HEK293 (cell line): ENCODE measurements at regions not wholly inside any gene's neighbourhood (a gene's known extent, or its start where the extent isn't known, plus 50 kb on each side); places are given as distances from the start of the nearest gene placed in this dataset.

Experiments used
- CTCF ChIA-PET: fragments of 350-600 bp; formaldehyde crosslinking; extraction: SDS; loops from one replicate; lab custom pipeline; 2021; ENCODE audit warnings: antibody characterized with exemption; lab: Yijun Ruan, JAX
- POLR2A ChIA-PET: fragments of 300-600 bp; formaldehyde crosslinking; extraction: SDS; loops from one replicate; lab custom pipeline; 2020; ENCODE audit warnings: antibody characterized with exemption, inconsistent platforms; lab: Yijun Ruan, JAX
- H3K27ac ChIP-seq: fragments of 200-500 bp; sonication (Bioruptor generic); 2 replicates; pipeline ENCODE4 v1.5.1; 2014; ENCODE audit warnings: low read depth, low read length, control low read depth, inconsistent platforms; ENCODE audit errors: extremely low read depth
- H3K36me3 ChIP-seq, 2 experiments: fragments of 200-500 bp in 1 of 2; sonication (Bioruptor generic) in 1 of 2; 1 replicate in 1 of 2; 2 replicates in 1 of 2; pipeline ENCODE4 v1.5.1; 2014 to 2017; ENCODE audit warnings: inconsistent platforms in 2 of 2, low read length in 2 of 2; ENCODE audit not compliant: control insufficient read depth in 2 of 2, insufficient read depth in 1 of 2
- H3K4me1 ChIP-seq: fragments of 200-500 bp; sonication (Bioruptor generic); 2 replicates; pipeline ENCODE4 v1.5.1; 2014; ENCODE audit warnings: mild to moderate bottlenecking, low read length, inconsistent platforms; ENCODE audit not compliant: control insufficient read depth, insufficient read depth
- H3K4me3 ChIP-seq: 2 replicates; pipeline ENCODE4 v1.5.1; 2011; ENCODE audit warnings: low read depth, mild to moderate bottlenecking, control low read depth, low read length, moderate library complexity
- H3K9me3 ChIP-seq: fragments of 200-500 bp; sonication (Bioruptor generic); 2 replicates; pipeline ENCODE4 v1.5.1; 2014; ENCODE audit warnings: low read depth, low read length, inconsistent platforms; ENCODE audit not compliant: control insufficient read depth, insufficient read depth
- FEZF1 ChIP-seq: fragments of 450-650 bp; formaldehyde crosslinking; IDR thresholded peaks from 2 replicates; pipeline ENCODE4 v1.5.1; 2016; ENCODE audit warnings: missing biosample characterization, missing genetic modification characterization
- HOXA7 ChIP-seq: sonication (generic); formaldehyde crosslinking; IDR thresholded peaks from 2 replicates; pipeline ENCODE4 v1.8.1; 2022; ENCODE audit warnings: missing genetic modification reagents, borderline replicate concordance
- KLF10 ChIP-seq: fragments of 450-650 bp; IDR thresholded peaks from 2 replicates; pipeline ENCODE4 v1.5.1; 2018; ENCODE audit warnings: missing biosample characterization, mild to moderate bottlenecking, missing genetic modification characterization
- SETDB1 ChIP-seq: IDR thresholded peaks from one replicate; pipeline ENCODE4 v1.6.1; 2017; ENCODE audit warnings: mild to moderate bottlenecking, low read length, moderate library complexity, mixed read lengths; ENCODE audit not compliant: insufficient read length
- TCF7L2 ChIP-seq: IDR thresholded peaks from 2 replicates; pipeline ENCODE4 v1.6.1; 2011; ENCODE audit warnings: low read depth, mild to moderate bottlenecking, inconsistent platforms, low read length, moderate library complexity, borderline replicate concordance
- ZBTB1 ChIP-seq: fragments of 450-650 bp; formaldehyde crosslinking; IDR thresholded peaks from 2 replicates; pipeline ENCODE4 v1.5.1; 2016; ENCODE audit warnings: missing biosample characterization, missing genetic modification characterization
- ZBTB8A ChIP-seq: fragments of 450-650 bp; formaldehyde crosslinking; IDR thresholded peaks from 2 replicates; pipeline ENCODE4 v1.5.1; 2016; ENCODE audit warnings: missing biosample characterization, missing genetic modification characterization
- ZIC2 ChIP-seq: fragments of 450-650 bp; formaldehyde crosslinking; IDR thresholded peaks from 2 replicates; pipeline ENCODE4 v1.5.1; 2016; ENCODE audit warnings: missing biosample characterization, missing genetic modification characterization
- ZNF10 ChIP-seq: fragments of 450-650 bp; formaldehyde crosslinking; IDR thresholded peaks from 2 replicates; pipeline ENCODE4 v1.5.1; 2017; ENCODE audit warnings: missing biosample characterization, missing genetic modification characterization
- ZNF133 ChIP-seq: fragments of 450-650 bp; formaldehyde crosslinking; IDR thresholded peaks from 2 replicates; pipeline ENCODE4 v1.5.1; 2016; ENCODE audit warnings: missing biosample characterization, missing genetic modification characterization
- ZNF140 ChIP-seq: fragments of 450-650 bp; formaldehyde crosslinking; IDR thresholded peaks from 2 replicates; pipeline ENCODE4 v1.5.1; 2016; ENCODE audit warnings: missing biosample characterization, missing genetic modification characterization
- ZNF311 ChIP-seq: fragments of 450-650 bp; formaldehyde crosslinking; IDR thresholded peaks from 2 replicates; pipeline ENCODE4 v1.5.1; 2017; ENCODE audit warnings: missing biosample characterization, missing genetic modification characterization, borderline replicate concordance
- ZNF335 ChIP-seq: fragments of 450-650 bp; formaldehyde crosslinking; conservative IDR thresholded peaks from 2 replicates; pipeline ENCODE4 v1.5.1; 2016; ENCODE audit warnings: missing biosample characterization, missing genetic modification characterization
- ZNF488 ChIP-seq: fragments of 450-650 bp; formaldehyde crosslinking; IDR thresholded peaks from 2 replicates; pipeline ENCODE4 v1.5.1; 2016; ENCODE audit warnings: missing biosample characterization, missing genetic modification characterization
- ZNF777 ChIP-seq: fragments of 450-650 bp; formaldehyde crosslinking; IDR thresholded peaks from 2 replicates; pipeline ENCODE4 v1.5.1; 2017; ENCODE audit warnings: missing biosample characterization, missing genetic modification characterization, borderline replicate concordance
- TF ChIP-seq, protein P1 (sequence below): fragments of 450-650 bp; formaldehyde crosslinking; IDR thresholded peaks from 2 replicates; pipeline ENCODE4 v1.5.1; 2016; ENCODE audit warnings: missing biosample characterization, missing genetic modification characterization, low read depth
- TF ChIP-seq, protein P2 (sequence below): fragments of 450-650 bp; formaldehyde crosslinking; IDR thresholded peaks from 2 replicates; pipeline ENCODE4 v1.5.1; 2017; ENCODE audit warnings: missing biosample characterization, missing genetic modification characterization
- TF ChIP-seq, protein P3 (sequence below): fragments of 450-650 bp; formaldehyde crosslinking; IDR thresholded peaks from 2 replicates; pipeline ENCODE4 v1.5.1; 2016; ENCODE audit warnings: missing biosample characterization, missing genetic modification characterization
- TF ChIP-seq, protein P4 (sequence below): fragments of 450-650 bp; formaldehyde crosslinking; IDR thresholded peaks from 2 replicates; pipeline ENCODE4 v1.5.1; 2016; ENCODE audit warnings: missing biosample characterization, missing genetic modification characterization
- TF ChIP-seq, protein P5 (sequence below): fragments of 450-650 bp; formaldehyde crosslinking; optimal IDR thresholded peaks from 2 replicates; pipeline ENCODE3; 2016; ENCODE audit warnings: missing biosample characterization, mild to moderate bottlenecking, missing genetic modification characterization

DNA sequence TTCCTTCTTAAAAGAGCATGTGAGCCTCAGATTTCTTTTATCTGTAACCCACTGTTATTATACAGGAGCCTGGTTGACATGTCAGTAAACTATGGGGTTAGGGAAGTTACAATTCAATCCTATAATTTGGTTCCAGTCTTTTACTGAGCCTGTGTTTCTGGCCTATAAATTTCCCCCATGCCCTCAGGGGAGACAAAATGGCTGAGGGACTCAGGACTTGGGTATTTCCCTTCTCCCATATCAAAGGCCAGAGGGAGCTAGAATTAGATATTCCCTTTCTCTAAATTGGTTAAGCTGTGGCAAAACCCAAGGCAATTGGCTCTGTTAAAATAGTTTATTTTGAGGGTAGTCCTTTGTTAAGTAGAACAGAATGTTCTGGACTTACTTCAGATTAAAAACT lies 823.2 kb downstream of the TLE1 start:
- Histone ChIP-seq H3K9me3 (no peaks in the 10 kb centered on the region), H3K27ac (no peak overlapping the region), H3K4me3 (no peak overlapping the region), H3K36me3 (no peaks in the 10 kb centered on the region), H3K4me1 (no peaks in the 10 kb centered on the region)
- POLR2A ChIA-PET: interaction anchor here (0.6 kb wide), 1 partner anchor 23 kb away, joined by 4 read pairs; no protein-coding TSS in a partner anchor
- TF ChIP-seq ZNF10 (tag by site-specific recombination): no peak
- TF ChIP-seq TCF7L2: no peak
- TF ChIP-seq ZNF335: no peak
- TF ChIP-seq, protein P1, sequence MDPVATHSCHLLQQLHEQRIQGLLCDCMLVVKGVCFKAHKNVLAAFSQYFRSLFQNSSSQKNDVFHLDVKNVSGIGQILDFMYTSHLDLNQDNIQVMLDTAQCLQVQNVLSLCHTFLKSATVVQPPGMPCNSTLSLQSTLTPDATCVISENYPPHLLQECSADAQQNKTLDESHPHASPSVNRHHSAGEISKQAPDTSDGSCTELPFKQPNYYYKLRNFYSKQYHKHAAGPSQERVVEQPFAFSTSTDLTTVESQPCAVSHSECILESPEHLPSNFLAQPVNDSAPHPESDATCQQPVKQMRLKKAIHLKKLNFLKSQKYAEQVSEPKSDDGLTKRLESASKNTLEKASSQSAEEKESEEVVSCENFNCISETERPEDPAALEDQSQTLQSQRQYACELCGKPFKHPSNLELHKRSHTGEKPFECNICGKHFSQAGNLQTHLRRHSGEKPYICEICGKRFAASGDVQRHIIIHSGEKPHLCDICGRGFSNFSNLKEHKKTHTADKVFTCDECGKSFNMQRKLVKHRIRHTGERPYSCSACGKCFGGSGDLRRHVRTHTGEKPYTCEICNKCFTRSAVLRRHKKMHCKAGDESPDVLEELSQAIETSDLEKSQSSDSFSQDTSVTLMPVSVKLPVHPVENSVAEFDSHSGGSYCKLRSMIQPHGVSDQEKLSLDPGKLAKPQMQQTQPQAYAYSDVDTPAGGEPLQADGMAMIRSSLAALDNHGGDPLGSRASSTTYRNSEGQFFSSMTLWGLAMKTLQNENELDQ: no peak
- CTCF ChIA-PET: no interaction called here

GRCh38 chr9:80843028-80843427 lies 846.3 kb downstream of the TLE1 start:
- TF ChIP-seq, protein P2, sequence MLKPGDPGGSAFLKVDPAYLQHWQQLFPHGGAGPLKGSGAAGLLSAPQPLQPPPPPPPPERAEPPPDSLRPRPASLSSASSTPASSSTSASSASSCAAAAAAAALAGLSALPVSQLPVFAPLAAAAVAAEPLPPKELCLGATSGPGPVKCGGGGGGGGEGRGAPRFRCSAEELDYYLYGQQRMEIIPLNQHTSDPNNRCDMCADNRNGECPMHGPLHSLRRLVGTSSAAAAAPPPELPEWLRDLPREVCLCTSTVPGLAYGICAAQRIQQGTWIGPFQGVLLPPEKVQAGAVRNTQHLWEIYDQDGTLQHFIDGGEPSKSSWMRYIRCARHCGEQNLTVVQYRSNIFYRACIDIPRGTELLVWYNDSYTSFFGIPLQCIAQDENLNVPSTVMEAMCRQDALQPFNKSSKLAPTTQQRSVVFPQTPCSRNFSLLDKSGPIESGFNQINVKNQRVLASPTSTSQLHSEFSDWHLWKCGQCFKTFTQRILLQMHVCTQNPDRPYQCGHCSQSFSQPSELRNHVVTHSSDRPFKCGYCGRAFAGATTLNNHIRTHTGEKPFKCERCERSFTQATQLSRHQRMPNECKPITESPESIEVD (tag by site-specific recombination): peak; percentile 58; the same call in 1 of the 2 replicates
- no peak for TF ChIP-seq ZBTB1
- TF ChIP-seq FEZF1: peak; percentile 31; the same call in 1 of the 2 replicates
- peak; percentile 54; the same call in 1 of the 2 replicates for TF ChIP-seq TCF7L2
- 0 out of 2 replicates have a peak, but pooled peaks have one; percentile 17 for TF ChIP-seq ZBTB8A (tag by site-specific recombination)
- TF ChIP-seq, all 188 proteins: peak for 4
- H3K36me3 ChIP-seq: no peaks in the 10 kb centered on the region
- 0 out of 2 replicates have a peak, but pooled peaks cover 2% of the 10 kb centered on the region for H3K4me1 ChIP-seq
- ChIA-PET CTCF (no interaction called here), POLR2A (interaction anchor here (0.7 kb wide), 1 partner anchor 20 kb away, joined by 3 read pairs; no protein-coding TSS in a partner anchor)
- H3K27ac ChIP-seq: no peak overlapping the region
- H3K9me3 ChIP-seq: no peaks in the 10 kb centered on the region
- no peak overlapping the region for H3K4me3 ChIP-seq

DNA sequence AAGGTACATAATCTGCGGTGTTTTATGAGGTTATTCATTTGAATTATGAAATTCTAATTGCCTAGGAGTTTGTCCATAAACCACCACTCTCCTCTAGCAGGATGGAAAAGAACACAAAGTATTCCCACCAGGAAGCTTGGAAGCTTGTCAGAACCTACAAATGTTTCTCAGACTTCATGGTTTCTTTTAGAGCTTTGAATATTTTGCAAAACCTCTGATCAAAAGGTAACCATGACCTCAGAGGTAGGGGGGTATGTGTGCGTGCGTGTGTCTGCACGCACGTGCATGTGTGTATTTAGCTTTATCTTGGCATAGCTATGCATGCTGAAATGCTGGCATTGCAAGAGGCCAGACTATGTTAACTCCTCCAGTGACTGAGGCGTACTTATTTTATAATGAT lies 847.0 kb downstream of the TLE1 start:
- POLR2A ChIA-PET: interaction anchor here (0.7 kb wide), 1 partner anchor 20 kb away, joined by 3 read pairs; no protein-coding TSS in a partner anchor
- Histone ChIP-seq H3K4me3 (no peak overlapping the region), H3K27ac (no peak overlapping the region), H3K4me1 (0 out of 2 replicates have a peak, but pooled peaks cover 2% of the 10 kb centered on the region), H3K9me3 (no peaks in the 10 kb centered on the region), H3K36me3 (no peaks in the 10 kb centered on the region)
- CTCF ChIA-PET: no interaction called here
- TF ChIP-seq ZIC2 (tag by site-specific recombination) (no peak), HOXA7 (CRISPR knock-in tag) (no peak), ZBTB1 (no peak), ZNF311 (no peak), ZNF140 (tag by site-specific recombination) (no peak), SETDB1 (no peak), ZNF777 (no peak), ZNF488 (no peak), ZNF133 (tag by site-specific recombination) (no peak), KLF10 (tag by site-specific recombination) (no peak)
- TF ChIP-seq, protein P3, sequence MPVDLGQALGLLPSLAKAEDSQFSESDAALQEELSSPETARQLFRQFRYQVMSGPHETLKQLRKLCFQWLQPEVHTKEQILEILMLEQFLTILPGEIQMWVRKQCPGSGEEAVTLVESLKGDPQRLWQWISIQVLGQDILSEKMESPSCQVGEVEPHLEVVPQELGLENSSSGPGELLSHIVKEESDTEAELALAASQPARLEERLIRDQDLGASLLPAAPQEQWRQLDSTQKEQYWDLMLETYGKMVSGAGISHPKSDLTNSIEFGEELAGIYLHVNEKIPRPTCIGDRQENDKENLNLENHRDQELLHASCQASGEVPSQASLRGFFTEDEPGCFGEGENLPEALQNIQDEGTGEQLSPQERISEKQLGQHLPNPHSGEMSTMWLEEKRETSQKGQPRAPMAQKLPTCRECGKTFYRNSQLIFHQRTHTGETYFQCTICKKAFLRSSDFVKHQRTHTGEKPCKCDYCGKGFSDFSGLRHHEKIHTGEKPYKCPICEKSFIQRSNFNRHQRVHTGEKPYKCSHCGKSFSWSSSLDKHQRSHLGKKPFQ (tag by site-specific recombination): no peak
- TF ChIP-seq, protein P4, sequence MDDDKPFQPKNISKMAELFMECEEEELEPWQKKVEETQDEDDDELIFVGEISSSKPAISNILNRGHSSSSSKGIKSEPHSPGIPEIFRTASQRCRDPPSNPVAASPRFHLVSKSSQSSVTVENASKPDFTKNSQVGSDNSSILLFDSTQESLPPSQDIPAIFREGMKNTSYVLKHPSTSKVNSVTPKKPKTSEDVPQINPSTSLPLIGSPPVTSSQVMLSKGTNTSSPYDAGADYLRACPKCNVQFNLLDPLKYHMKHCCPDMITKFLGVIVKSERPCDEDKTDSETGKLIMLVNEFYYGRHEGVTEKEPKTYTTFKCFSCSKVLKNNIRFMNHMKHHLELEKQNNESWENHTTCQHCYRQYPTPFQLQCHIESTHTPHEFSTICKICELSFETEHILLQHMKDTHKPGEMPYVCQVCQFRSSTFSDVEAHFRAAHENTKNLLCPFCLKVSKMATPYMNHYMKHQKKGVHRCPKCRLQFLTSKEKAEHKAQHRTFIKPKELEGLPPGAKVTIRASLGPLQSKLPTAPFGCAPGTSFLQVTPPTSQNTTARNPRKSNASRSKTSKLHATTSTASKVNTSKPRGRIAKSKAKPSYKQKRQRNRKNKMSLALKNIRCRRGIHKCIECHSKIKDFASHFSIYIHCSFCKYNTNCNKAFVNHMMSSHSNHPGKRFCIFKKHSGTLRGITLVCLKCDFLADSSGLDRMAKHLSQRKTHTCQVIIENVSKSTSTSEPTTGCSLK (tag by site-specific recombination): no peak
- TF ChIP-seq, protein P5, sequence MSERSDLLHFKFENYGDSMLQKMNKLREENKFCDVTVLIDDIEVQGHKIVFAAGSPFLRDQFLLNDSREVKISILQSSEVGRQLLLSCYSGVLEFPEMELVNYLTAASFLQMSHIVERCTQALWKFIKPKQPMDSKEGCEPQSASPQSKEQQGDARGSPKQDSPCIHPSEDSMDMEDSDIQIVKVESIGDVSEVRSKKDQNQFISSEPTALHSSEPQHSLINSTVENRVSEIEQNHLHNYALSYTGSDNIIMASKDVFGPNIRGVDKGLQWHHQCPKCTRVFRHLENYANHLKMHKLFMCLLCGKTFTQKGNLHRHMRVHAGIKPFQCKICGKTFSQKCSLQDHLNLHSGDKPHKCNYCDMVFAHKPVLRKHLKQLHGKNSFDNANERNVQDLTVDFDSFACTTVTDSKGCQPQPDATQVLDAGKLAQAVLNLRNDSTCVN (tag by site-specific recombination): no peak
